GM19351 (cell line): ENCODE measurements at regions not wholly inside any gene's neighbourhood (a gene's known extent, or its start where the extent isn't known, plus 50 kb on each side); places are given as distances from the start of the nearest gene placed in this dataset.

Experiments used
- ATAC-seq: cut with Tn5 transposase; IDR thresholded peaks from one replicate; pipeline ENCODE4 v1.9.1; 2021; ENCODE audit warnings: mild to moderate bottlenecking, moderate library complexity; ENCODE audit not compliant: unreplicated experiment

DNA sequence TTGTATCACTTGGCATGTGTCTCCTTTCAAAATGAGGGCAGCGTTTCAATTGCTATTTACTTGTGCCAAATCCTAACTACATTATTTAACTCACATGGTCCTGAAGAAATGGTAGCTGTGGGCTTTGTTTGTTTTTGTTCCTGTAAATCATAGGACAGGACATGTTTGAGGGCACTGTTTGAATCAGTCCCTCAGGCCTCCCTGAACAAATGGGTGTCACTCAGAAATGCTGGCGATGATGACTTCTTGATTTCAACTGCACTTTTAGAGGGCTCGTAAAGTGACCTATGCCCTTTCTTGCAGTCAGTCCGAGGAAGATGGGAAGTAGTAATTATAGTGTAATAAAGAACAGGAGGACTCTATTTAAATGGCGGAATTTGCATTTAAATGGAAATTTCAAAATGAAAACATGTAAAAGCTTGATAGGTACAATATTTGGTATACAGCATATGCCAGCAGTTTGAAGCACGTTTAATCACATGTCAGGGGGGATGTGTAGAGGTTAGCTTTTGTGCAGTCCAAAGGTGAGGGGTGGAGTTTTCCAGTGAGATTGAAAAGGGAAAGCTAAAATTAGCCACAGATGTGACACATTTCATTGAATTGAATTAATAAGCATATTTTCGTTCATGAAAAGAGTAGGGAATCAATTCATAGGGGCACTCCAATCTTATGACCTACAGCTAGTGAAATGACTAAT is 1958.7 kb upstream of the IGFBP7 start:
- no peak for ATAC-seq

DNA sequence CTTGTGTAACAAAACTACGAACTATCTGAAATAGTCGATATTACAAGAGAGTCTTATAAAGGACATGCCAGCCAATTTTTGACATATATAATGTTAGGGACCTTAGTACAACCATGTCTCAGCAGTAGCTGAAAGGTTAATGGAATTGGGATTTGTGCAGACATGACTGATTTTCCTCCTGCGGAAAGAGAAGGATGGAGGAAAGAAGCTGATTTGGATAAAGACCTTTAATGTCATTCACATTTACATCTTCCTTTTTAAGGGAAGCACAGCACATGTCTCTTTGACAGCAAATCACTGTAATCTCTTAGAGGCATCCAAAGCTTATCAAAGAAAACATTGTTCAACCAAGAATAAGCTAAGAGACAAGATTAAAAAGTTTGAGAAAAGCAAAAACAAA is 1976.2 kb upstream of the IGFBP7 start:
- ATAC-seq, result no peak

DNA sequence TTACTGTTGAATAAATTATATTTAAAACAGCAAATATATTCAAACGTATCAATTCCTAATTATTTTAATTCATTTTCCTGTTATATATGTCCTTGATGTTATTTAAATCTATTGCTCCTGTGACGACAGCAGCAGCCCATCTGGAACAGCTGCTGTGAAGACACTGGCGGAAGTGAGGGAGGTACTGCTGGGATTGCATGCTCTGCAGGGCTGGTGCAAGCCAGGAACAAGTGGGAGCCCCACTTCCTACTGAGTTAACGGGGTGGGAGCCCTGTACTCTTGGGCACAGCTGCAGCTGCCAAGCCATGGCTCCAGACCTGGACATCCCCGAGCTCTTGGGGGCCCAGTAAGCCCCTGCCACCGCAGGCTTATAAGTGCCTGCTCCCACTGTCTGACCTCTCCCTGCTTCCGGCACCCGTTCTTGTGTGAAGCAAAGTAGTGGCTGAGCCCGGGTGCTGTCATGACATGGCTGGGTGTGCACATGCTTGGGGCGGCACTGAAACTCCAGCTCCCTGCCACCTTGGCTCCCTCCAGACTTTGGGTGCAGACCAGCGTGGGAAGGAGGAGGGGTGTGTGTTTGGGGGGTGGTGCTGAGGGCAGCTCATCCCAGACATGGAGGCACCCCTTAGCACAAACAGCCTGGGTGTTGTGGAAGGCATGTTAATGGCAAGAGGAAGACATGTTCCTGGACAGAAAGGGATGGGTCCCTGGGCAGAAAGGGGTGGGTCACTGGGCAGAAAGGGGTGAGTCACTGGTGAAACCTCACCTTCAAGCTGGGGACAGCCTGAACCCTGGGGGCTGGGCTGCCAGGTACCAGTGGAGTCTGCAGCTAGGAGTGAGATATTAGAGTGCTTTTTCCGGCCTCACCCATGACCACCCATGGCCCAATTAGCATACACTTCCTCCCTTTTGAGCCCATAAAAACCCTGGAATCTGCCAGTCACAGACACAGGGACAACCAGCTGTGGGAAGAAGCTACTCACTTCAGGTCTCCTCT is 1981.3 kb upstream of the IGFBP7 start:
- no peak for ATAC-seq

DNA sequence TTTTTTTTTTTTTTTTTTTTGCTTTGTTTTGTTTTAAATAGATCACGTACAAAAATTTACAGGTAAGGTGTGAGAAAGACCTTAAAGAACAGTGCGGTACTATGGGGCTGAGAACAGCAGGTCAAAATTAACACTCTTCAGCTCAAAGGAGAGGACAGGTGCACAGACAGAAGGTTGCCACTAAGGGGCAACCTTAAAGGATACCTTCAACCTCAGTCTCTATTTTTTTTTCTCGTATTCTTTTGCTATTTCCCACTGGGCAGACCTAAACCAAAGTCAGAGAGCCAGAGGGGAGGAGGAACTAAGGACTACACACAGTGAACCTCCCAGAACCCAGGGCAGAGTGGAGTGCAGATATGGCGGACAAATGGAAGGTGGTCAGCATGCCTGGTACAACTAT is 1984.3 kb upstream of the IGFBP7 start:
- ATAC-seq, result no peak

DNA sequence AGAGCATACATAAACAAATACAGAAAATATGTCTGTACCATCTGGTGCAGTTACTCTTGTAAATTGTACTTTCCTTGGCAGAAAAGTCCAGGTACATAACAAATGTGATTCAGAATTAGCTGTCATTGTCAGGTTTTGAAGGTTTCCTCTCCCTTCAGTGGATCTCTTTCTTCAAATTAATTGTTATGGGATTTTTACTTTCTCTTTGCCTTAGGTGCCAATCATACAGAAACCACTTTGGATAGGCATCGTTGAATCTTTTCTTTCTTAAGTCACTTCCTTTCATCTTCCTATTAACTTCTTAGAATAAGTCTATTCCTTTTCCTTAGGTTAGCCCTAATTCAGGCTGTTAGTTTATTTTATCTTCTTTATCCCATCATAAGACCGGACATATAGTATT is 1992.1 kb upstream of the IGFBP7 start:
- ATAC-seq, result no peak

DNA sequence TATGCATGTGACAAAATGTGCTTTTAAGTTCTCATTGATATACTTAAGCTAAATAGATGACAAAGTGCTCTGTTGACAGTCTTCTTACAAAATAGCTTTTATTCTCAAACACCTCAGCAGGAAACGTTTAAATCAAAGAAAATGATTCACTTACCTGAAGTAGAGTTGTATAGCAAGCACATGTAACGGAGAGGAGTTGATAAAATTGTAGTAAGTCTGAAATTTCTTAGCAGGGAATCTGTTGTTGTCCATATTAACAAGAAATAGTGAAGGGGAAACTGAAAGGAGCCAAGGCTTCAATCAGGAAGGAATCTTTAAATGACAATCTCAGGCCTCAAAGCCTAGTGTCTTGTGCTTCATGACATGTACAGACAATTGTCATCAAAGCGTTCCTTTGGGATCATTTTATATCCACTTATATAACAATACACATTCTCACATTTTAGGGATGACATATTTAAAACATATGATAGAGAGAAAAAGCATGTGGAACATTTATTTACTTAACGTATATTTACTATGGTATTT is 2010.2 kb upstream of the IGFBP7 start:
- no peak for ATAC-seq

DNA sequence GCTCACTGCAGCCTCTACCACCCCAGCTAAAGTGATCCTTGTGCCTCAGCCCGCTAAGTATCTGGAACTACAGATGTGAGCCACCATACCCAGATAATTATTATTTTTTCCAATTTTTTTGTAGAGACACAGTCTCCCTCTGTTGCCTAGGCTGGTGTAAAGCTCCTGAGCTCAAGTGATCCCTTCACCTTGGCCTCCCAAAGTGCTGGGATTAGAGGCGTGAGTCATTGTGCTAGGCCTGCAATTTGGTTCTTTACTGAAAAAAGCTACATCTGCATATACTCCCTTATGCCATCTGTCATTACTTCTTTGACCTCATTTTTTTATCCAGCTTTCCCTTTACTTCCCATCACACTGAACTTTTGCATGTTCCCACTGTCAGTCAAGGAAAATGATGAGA is 2012.4 kb upstream of the IGFBP7 start:
- ATAC-seq, result no peak

DNA sequence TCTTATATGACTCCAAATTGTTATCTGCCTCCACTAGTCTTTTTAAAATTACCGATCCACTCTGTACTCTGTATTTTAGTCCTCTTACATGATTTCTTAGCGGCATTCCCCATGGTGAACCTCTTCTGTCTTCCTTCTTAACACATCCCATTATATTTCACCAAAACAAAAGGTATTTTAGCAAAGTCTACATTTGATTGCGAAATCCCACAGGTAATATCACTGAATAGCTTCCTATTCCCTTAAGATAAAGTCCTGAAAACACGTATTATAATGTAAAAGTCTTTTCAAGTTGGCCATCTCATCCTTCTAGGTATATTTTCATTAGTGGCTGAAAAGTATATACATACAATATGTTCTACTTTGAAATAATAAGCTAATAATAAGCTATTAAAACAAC is 2016.0 kb upstream of the IGFBP7 start:
- ATAC-seq, result no peak

DNA sequence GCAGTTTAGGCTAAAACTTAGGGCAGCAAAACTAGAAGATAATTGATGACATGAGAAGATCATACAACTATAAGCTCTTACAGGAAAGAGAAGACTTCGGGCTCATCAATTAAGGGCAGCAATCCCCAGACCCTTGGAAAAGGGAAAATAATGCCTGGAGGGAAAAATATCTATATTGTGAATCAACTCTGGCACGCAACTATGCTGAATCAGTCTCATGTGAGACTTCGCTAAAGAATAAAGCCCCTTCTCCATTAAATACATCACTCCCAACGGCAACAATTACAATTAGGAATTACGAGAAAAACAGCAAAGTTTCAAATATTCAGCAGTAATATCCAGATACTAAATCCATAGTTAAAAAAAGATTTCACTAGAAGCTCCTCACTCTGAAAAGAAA is 2016.8 kb upstream of the IGFBP7 start:
- ATAC-seq, result no peak

DNA sequence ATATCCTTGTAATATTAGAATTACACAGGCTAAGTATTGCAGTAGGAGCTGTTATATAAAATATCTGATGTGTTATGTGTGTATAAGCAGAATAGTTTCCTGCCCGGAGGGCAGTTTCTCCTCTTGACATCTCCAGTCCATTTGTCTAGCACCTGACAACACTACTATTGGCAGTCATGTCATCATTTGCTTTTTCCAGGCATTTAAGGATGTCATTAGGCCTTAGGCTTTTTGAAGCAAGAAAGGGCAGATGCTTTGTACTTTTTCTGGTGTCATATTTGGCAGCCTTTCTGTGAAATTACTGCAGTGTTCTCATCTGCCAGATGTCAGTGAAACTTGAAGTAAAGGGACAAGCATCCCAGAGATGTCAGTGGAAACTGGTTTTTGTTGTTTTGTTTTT is 2017.6 kb upstream of the IGFBP7 start:
- no peak for ATAC-seq

DNA sequence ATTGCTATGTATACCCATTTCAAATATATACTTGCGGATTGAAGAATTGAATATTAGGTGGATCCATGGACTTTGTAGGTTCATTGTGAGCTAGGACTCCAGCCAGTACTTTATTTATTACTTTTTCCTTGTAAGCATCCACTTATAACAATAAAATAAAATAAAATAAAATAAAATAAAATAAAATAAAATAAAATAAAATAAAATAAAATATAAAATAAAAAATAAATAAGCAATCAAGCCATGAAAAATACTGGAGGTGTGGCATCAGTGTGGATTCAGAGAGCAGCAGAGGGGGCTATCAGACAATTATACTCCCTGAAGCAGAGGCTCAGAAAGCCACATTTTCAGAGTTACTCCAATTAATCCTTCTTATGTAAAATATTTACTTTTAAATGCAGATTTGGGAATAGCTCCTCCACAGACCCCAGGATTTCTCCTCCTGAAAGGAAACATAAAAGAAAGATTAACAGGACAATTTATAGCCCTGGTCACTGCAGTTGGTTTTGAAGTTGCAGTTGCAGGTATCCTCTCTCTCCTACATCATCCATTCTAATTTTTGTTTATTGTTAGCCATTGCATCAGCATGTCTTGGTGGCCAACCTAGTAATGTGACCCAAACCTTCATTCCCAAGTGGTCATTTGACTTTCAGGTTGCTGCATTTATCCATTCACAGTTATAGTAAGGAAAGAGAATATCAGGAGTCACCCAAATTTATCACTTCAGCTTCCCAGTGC is 2025.2 kb upstream of the IGFBP7 start:
- no peak for ATAC-seq

DNA sequence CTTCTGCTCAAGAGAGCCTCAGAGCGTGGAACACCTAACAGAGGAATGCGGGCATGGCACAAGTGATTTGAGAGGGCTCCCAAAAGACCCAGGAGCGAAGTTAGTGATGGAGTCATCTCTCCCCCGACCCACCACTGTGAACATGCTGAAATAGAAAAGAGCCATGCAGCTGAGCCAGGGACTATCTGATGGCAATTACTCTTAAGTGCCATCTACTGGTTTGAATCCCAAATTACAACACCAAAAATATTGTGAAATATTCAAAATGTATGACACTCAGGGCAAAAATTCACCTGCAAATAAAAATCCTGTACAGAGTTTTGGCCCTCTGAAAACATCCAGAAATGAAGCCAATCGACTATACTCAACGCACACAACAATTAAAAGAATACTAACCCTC is 2038.9 kb upstream of the ADGRL3 start:
- ATAC-seq, result no peak

DNA sequence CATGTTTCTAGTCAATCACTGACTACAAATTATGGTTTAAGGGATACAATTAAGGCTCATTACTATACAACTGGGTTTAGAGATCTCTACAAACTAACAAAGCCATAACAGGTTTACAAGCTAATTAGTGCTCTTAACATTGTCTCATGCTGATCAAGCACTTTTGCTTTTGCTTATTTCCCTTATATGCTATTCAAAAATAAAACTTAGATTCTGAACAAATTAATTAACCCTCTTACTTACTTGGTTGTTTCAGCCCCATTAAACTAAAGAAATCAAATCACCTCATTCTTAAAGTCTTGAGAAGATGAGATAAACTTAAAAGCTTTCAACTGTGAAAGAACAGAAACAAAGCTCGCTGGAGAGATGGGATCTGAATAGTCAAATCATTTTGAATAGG is 2024.5 kb upstream of the ADGRL3 start:
- no peak for ATAC-seq

DNA sequence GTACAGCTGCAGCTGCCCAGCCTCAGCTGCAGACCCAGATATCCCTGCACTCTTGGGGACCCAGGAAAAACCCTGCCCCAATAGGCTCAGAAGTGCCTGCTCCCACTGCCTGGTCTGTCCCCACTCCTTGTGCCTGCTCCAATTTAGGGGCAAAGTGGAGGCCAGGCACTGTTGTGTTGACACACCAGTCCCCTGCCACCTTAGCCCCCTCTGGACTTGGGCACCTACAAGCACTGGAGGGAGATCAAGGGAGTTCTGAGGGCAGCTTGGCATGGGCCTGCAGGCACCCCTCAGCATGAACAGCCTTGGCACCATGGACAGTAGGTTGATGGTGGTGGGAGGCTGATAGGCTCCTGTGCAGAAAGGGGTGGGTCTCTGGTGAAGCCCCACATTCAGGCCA is 2020.8 kb upstream of the ADGRL3 start:
- ATAC-seq, result no peak

DNA sequence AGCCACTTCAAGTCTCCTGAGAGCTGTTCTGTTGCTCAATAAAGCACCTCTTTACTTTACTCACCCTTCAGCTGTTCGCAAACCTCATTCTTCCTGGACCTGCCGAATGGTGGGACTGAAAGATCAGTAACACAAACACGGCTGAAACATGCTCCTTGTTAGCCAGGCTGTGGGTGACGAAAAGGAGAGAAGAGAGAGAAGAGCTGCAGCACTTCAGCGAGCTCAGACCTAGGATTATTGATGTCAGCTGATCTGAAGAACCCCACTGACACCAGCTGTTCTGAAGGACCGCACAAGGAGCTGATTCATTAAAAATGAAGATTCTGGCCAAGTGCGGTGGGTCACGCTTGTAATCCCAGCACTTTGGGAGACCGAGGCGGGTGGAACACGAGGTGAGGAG is 2020.0 kb upstream of the ADGRL3 start:
- ATAC-seq, result no peak

DNA sequence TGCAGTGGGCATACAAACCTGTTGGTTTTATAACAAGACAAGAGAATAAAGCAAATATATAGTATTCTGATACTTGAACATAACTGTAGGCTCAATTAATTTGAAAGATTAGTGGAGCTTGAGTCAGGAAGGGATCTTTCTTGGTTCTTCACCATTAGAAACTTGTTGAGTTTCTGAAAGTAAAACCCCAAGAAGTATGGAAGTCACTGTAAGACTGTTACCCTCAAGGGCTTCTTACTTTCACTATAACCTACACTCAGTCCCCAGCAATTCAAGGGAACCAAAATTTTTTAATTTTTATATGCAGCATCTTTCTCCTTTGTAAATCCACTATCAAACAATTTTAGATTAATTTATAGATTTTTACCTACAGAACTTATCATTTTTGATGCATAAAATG is 2019.2 kb upstream of the ADGRL3 start:
- no peak for ATAC-seq

DNA sequence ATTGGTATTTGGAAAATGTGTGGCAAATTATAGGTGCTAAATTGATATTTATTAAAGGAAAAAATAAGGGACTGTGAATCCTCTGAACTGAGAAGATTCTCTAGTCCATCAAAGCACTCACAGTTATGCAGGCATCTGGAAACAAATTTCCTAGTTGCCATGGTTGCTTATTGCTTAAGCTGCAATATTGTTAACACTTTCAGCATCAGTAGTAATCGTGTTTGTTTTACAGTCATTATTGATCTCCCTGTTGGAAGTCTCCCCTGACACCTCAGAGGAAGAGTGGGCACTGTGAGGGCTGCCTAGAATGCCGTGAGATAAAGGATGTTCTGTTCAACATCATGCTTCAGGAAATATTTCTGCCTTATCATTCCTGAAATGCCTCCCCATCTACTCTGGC is 2004.3 kb upstream of the ADGRL3 start:
- no peak for ATAC-seq

DNA sequence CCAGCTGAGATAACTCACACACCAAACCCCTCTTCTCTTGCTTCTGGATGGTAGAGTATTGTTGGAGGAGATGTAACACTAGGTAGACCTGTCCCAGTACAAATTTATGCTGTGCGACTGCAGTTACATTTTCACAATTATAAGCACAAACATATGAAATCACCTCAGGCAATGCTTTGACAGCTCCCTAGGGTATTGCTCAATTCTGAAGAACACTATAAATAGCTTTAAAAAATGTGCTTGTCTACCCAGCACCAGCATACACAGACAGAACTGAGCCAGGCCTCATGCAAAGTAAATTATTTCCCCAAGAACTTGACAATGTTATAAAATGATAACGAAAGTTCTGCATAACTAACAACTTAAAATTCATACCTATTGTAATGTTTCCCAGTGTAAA is 1999.1 kb upstream of the ADGRL3 start:
- no peak for ATAC-seq

DNA sequence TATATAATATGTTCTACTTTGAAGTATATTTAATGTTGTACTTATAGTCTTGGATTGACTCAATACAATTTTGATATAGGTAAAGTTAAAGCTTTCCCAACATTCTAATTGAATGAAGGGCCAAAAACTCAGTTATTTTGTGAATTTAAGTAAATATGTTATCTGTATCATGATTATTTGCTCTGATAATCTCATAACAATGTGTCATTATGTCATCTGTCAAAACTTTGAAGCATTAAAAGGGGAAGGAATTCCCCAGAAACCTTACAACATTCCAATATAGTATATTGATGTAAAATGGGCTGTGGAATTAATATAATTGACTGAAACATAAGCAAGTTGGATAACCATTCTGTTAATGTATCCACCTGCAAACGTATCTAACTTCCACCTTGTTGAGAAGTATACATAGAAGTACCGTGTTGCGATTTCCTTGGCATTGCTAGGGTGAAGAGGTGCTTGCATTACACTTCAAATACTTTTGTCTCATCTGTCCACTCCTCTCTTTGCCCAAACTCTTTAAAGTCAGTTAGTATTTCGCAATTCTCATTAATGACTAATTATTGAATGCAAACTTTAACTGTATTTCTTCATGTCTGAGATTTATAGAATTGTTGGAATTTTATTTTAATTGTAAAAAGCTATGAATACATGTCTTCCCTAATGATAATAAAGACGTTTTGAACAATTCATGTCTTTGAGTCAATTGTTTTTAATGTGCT is 1982.1 kb upstream of the ADGRL3 start:
- ATAC-seq, result no peak

DNA sequence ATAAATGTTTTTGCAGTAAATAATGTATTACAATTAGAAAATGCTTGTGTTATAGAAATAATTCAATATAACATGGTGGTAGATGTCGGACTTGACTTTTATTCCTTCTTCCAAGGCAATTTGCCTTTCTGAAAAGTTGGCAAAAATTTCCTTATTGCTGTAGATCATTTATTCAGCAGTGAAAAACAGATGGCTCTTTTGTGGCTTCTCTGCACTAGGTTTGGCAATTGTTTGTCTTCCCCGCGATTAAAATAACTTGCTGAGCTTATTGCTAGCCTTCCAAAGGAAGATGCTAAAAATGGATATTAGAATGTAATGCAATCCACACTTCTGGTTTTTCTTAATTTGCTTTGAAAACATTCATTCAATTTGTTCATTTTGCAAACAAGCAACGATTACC is 1977.9 kb upstream of the ADGRL3 start:
- no peak for ATAC-seq
